GM19328 (cell line): ENCODE measurements at regions not wholly inside any gene's neighbourhood (a gene's known extent, or its start where the extent isn't known, plus 50 kb on each side); places are given as distances from the start of the nearest gene placed in this dataset.

Experiments used
- ATAC-seq: cut with Tn5 transposase; IDR thresholded peaks from one replicate; pipeline ENCODE4 v1.9.1; 2021; ENCODE audit warnings: mild to moderate bottlenecking, moderate library complexity; ENCODE audit not compliant: unreplicated experiment

- no peak for ATAC-seq
These were observed 196.9 kb upstream of the PLET1 start for GRCh38 chr11:112457532-112457931.

GRCh38 chr11:112459001-112459400 is 198.3 kb upstream of the PLET1 start:
- ATAC-seq: no peak

- no peak for ATAC-seq
These were observed 199.5 kb upstream of the PLET1 start for GRCh38 chr11:112460141-112460540.

- ATAC-seq: no peak
These were observed 204.3 kb upstream of the PLET1 start for GRCh38 chr11:112464949-112465348.

GRCh38 chr11:112465433-112466024 is 204.9 kb upstream of the PLET1 start:
- ATAC-seq: no peak

- ATAC-seq: no peak
These were observed 207.1 kb upstream of the PLET1 start for GRCh38 chr11:112467721-112468120.

- no peak for ATAC-seq
These were observed 208.7 kb upstream of the PLET1 start for GRCh38 chr11:112469376-112469775.

GRCh38 chr11:112470355-112470754 is 209.7 kb upstream of the PLET1 start:
- ATAC-seq: no peak

GRCh38 chr11:112471731-112472130 is 211.1 kb upstream of the PLET1 start:
- ATAC-seq: no peak

- no peak for ATAC-seq
These were observed 216.5 kb upstream of the PLET1 start for GRCh38 chr11:112477152-112477551.

- ATAC-seq: no peak
These were observed 217.1 kb upstream of the PLET1 start for GRCh38 chr11:112477581-112478317.

- no peak for ATAC-seq
These were observed 218.1 kb upstream of the PLET1 start for GRCh38 chr11:112478806-112479205.

GRCh38 chr11:112481431-112481830 is 220.8 kb upstream of the PLET1 start:
- ATAC-seq: no peak

- no peak for ATAC-seq
These were observed 221.2 kb upstream of the PLET1 start for GRCh38 chr11:112481893-112482292.

- ATAC-seq: peak; percentile 74
These were observed 224.6 kb upstream of the PLET1 start for GRCh38 chr11:112485280-112485679.

- ATAC-seq: no peak
These were observed 237.2 kb upstream of the PLET1 start for GRCh38 chr11:112497826-112498225.

- ATAC-seq: no peak
These were observed 238.0 kb upstream of the PLET1 start for GRCh38 chr11:112498701-112499100.

- ATAC-seq: no peak
These were observed 238.7 kb upstream of the PLET1 start for GRCh38 chr11:112499153-112499880.

- no peak for ATAC-seq
These were observed 239.2 kb upstream of the PLET1 start for GRCh38 chr11:112499881-112500204.

GRCh38 chr11:112503410-112503809 is 242.8 kb upstream of the PLET1 start:
- ATAC-seq: no peak

GRCh38 chr11:112504056-112504455 is 243.4 kb upstream of the PLET1 start:
- no peak for ATAC-seq

GRCh38 chr11:112506852-112507251 is 246.2 kb upstream of the PLET1 start:
- no peak for ATAC-seq
